Embryonic facial prominence (tissue), 1 donor: ENCODE measurements at regions not wholly inside any gene's neighbourhood (a gene's known extent, or its start where the extent isn't known, plus 50 kb on each side); places are given as distances from the start of the nearest gene placed in this dataset.
"Not testable (repeated sequence)": the region's sequence is repeated elsewhere in the genome, so short reads cannot be mapped to it uniquely, and the experiment has no call there.

Source experiments
- DNase-seq: peaks from one replicate; pipeline ENCODE4 v3.0.0-alpha.2; 2016; ENCODE audit errors: extremely low spot score

DNA sequence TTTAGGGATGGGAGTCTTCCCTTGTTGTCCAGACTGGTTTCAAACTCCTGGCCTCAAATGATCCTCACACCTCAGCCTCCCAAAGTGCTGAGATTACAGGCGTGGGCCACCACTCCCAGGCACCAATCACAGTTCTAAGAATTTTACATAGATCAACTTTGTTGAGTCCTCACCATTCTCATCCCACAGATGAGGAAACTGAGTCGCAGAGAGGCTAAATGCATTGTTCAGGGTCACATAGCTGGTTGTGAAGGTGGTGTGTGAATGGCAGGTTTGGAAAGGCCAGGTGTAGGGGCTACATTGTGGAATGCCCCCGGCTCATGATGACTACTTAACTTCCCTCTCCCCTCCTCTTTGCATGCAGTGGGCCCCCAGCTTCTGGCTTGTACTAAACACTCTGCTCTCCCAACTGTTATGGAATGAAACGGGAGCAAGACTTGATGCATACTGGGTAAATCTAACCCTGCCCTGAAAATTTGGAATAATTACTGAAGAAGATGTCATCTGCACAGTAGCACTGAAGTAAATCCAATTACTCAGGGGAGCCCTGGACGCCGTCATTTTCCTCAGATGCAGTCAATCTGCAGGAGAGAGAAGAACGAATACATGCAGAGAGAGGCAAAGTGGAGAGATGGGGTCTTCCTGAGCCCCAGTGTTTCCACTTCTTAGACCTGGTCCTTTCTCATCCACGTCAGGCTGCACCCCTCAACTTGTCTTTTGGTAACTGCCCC, 102.3 kb upstream of the ZNF217 start:
- DNase-seq: no peak

DNA sequence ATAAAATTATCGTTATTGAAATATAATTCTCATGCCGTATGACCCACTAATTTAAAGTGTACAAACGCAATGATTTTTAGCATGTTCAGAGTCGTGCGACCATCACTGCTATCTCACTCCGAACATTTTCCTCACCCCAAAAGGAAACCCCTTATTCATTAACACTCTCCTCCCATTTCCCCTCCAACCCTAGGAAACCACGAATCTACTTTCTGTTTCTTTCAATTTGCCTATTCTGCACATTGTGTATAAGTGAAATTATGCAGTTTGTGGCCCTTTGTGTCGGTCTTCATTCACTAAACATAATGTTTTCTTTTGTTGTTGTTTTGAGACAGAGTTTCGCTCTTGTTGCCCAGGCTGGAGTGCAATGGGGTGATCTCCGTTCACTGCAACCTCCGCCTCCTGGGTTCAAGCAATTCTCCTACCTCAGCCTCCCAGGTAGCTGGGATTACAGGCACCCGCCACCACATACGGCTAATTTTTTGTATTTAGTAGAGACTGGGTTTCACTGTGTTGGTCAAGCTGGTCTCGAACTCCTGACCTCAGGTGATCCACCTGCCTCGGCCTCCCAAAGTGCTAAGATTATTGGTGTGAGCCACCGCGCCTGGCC, 99.7 kb upstream of the ZNF217 start:
- no peak for DNase-seq

DNA sequence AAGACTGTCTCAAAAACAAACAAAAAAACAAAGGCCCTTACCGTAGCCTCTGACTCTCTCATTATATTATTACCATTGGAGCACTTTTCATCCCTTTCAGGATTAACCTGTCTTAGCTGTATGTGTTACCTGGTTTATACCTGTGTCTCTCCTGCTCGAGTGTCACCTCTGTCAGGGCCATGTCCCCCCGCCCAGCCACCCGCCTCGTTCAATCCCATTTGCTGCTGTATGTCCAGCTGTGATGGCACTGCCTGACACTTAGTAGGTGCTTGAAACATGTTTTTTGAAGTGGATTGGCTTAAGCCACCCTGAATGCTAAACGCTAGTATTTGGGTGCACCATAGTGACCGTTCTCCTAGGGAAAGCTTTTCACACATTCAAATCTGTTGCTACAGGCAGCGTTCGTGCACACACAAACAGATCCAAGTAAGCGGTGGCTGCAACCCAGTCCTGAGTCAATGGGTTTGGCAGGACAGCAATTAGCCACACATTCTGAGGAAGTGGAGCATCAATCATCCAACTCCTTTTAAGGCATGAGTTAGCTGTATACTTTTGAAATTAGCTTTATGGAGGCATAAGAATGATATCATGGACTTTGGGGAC, 98.9 kb upstream of the ZNF217 start:
- DNase-seq: no peak

DNA sequence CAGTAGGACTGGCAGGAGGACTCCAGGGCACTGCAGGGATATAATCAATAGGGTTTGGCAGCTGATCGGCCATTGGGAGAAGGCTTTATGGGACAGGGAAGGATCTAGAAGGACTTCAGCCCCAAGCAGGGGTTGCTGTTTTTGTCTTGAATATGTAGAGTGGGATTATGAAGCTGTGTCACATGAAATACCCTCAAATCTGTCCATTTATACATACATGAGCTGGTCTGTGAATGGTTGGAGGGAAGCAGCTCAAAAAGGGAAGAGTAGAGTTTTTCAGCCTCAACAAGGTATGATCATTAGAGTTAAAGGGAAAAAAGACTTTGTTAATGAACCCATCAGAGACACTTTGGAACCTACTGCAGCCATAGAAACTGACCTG, 98.2 kb upstream of the ZNF217 start:
- no peak for DNase-seq

DNA sequence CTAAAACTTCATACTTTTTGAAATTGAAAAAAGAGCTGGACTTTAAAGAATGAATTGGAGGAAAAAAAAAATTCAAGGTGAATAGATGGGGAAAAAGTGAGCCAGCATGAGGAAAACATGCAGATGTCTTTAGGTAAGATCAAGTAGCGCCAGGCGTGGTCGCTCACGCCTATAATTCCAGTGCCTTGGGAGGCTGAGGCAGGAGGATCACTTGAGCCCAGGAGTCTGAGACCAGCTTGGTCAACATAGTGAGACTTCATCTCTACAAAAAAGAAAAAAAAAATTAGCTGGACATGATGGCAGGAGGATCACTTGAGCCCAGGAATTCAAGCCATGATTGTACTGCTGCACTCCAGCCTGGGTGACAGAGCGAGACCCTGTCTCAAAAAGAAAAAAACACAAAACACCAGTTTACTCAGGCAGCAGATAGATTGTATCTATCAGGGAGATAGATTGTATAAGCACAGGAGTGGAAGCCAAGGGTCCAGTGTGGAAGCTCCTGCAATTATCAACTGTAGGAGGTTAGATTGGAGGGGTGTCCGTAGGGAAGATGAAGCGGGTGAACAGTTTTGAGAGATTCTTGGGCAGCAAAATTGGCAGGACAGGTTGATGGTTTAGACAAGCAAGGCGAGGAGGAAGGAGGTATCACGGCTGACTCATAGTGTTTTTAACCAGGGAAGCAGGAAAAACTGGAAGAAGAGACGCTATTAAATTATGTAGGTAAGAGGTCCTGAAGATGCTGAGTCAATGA, 97.6 kb upstream of the ZNF217 start:
- no peak for DNase-seq

DNA sequence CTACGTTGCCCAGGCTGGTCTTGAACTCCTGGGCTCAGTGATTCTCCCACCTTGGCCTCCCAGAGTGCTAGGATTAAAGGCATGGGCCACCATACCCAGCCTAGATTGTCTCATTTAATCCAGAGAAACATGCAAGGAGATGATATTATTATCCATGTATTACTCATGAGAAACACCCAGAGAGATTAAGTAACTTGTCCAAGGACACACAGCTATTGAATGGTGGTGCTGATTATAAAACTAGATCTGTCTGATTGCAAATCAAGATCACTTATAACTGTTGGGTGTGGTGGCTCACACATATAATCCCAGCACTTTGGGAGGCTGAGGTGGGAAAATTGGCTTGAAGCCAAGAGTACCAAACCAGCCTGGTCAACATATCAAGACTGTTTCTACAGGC, 94.4 kb upstream of the ZNF217 start:
- DNase-seq: no peak

DNA sequence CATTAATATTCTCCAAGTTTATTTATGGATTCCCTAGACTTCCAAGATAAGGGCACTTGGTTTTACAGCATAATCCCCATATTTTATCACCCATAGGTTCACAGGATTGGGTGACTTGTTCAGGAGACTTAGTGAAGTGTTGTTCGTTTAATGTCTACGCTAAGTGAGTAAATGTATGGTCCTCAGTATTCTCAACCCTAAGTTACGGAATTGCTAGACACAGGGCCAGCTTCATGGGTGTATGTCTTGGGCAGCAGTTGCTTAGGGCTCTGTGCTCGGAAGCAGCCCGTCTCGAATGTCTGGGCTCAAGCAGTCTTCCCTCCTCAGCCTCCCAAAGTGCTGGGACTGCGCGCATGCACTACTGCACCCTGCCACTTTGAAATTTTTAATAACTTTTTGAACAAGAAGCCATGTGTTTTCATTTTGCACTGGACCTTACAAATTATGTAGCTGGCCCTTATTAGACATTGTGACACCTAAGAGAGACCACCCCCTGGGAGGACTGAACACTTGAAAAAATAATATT, 91.5 kb upstream of the ZNF217 start:
- DNase-seq: no peak

DNA sequence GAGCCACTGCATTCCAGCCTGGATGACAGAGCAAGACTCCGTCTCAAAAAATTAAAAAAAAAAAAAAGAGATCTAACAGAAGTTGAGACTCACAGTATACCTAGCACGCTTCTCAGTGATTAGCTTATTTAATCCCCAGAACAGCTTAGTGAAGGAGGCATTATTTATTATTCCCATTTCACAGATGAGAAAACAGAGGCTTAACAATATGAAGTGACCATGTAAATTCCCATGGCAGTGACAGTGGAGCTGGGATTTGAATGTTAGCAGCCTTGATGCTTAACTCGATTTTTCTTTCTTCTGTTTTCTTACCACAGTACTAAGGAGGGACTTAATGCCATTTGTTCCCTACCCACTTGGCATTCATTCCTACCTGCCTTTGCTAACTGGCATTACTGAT, 89.9 kb upstream of the ZNF217 start:
- DNase-seq: no peak

DNA sequence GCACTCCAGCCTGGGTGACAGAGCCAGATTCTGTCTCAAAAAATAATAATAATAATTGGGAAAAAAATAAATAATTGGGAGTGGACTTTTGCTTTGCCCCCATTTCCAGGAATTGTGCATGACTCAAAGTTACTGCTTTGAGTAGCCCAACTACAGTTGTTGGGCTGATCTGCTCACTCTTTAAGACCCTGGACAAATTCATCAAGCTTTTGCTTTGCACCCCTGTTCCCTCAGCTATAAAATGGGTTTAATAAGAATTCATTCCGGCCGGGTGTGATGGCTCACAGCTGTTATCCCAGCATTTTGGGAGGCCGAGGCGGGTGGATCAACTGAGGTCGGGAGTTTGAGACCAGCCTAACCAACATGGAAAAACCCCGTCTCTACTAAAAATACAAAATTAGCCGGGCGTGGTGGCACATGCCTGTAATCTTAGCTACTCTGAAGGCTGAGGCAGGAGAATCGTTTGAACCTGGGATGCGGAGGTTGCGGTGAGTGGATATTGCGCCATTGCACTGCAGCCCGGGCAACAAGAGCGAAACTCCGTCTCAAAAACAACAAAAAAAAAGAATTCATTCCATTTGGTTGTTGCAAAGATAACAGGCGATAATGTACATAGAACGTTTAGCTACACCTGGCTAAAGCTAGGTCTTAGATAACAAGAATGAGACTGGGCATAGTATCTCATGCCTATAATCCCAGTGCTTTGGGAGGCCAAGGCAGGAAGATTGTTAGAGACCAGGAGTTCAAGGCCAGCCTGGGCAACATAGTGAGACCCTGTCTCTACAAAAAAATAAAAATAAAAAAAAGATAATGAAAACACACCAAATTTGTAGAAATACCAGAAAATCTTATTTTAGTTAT, 87.9 kb upstream of the ZNF217 start:
- no peak for DNase-seq

DNA sequence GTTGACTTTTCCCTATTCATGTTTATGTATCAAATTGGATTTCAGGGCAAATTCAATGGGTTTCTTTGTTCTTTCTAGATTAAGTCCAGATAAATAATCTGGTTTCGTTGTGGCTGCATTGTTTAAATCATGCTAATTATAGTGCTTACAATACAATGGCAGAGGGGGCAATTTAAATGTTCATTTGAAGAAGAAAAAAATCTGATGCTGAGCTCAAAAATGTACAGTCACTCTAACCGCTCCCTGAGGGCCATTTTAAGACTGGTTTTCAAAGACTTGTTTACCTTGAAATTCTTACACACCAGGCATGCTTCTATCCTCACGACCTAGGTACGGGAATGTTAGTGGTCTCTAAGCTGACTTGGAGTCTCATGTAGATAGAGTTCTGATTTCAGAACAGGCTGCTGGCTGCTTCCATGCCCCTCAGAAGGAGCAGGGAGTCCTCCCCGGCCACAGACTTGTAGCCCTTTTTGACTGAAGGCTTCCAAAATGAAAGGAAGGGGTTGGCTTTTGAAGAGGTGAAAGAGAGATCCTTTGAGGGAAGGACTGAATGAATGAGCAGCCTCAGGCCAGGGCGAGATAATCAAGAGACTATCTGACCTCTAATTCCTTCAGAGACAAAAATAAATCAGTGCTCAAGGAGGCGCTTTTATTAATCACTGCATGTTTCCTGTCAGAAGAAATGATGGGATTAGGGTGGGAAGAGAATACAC, 86.1 kb upstream of the ZNF217 start:
- no peak for DNase-seq

DNA sequence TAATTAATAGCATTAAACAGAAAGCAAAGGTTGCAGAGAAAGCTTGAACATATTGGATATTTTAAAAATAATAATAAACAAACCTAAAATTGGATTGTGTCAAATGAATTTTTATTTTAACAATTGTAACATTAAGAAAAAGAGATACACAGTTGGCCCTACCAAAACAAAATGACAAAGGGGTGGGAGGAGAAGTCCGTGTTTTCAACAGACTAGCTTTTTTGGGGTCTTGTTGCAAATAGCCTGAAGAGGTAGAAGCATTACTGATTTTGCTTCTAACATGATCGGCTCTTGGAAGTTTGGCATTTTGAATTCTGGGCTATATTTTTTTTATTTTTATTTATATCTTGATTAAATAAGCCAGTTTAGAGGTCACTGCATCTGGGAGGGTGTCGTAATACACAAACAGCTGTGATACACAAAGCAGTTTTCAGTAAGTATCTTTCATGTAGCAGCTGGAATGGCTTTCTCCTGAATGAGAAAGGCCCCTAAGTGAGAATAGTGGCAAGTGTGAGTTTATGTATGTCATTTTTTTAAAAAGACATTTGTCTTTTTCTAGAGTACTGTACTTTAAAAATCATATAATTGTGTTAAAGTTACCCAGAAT, 85.5 kb upstream of the ZNF217 start:
- no peak for DNase-seq

DNA sequence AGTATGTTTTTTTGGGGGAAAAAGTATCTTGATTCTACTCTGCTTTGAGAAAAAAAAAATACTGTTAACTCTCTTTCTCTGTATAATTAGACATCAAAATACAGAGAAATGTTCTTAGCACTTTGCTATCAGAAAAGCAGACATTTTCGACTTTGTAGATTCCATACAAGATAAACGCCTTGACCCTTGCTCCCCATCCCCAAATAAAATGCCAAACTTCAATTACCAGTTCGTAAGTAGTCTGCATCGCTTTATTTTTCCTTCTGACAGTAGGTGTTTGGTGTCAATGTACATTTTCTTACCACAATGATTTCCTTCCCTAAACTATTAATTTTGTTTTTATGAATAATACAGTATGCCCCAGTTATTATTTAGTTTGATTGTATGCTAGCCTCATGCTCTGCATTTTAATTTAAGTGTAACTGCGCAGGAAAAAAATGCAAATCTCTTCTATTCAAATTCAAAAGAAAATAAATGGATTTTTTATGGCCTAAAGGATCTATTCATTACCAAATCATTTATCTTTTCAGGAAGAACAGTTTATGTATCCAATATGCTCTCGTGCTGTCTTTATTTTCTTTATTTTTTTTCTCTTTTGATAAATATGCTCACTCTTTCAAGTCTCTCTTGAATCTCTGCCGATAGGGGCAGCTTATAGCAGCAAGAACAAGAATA, 84.8 kb upstream of the ZNF217 start:
- no peak for DNase-seq

DNA sequence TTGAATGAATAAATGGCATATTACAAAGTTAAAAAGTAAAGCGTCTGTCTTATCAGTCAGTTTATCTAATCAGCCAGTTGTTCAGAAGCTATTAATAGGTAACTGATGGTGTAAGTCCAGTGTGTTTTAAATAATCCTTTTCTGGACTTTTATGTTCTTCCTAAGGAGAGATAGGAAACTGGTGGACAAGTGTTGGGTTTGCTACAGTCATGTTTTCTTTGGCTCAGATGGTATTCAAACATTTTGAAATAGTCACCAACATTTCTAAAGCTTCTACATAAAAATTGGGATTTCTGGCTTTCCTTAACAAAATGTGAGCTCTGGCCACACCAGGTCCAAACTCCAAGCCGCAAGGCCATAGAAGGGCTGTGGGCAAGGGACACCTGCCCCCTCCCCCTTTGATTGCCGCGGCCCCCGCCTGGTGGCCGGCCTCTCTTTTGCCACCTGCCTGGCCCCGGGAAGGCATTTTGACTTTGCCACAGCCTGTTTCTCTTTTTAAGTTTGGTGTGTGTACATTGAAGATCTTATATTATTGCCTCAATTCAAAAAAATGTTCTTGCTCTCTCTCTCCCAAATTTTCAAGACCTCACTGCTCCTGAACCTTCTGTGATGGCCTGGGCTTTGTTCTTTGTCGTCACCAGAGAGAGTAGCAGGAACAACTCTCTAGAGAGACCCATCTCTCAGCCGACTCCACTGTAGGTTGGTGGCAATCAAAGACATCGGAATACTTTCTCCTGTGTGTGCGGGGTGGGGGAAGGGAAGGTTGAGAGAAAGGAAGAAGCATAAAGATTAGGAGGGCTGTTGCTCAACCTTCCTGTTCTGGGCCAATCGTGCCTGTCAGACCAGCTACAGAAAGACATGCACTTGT, 84.0 kb upstream of the ZNF217 start:
- DNase-seq: no peak

DNA sequence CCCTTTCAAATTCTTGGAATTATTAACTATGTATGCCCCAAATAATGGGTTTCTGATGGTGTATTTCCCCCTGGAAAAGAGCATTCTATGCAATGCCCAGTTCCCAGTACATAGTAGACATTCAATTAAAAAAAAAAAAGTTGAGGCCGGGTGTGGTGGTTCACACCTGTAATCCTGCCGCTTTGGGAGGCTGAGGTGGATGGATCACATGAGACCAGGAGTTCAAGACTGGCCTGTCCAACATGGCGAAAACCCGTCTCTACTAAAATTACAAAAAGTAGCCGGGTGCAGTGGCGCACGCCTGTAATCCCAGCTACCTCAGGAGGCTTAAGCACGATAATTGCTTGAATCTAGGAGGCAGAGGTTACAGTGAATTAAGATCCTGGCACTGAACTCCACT, 83.3 kb upstream of the ZNF217 start:
- DNase-seq: no peak

DNA sequence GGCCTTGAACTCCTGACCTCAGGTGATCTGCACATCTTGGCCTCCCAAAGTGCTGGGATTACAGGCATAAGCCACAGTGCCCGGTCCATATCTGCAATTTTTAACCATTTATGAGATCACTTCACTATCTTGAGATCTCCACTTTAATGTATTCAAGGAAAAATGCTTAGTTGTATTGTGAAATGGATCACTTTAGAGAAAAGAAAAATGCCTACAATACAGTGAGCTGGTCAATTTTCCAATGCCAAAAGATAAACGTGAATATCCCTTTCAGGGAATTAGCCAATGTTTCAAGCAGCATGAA, 82.8 kb upstream of the ZNF217 start:
- no peak for DNase-seq

DNA sequence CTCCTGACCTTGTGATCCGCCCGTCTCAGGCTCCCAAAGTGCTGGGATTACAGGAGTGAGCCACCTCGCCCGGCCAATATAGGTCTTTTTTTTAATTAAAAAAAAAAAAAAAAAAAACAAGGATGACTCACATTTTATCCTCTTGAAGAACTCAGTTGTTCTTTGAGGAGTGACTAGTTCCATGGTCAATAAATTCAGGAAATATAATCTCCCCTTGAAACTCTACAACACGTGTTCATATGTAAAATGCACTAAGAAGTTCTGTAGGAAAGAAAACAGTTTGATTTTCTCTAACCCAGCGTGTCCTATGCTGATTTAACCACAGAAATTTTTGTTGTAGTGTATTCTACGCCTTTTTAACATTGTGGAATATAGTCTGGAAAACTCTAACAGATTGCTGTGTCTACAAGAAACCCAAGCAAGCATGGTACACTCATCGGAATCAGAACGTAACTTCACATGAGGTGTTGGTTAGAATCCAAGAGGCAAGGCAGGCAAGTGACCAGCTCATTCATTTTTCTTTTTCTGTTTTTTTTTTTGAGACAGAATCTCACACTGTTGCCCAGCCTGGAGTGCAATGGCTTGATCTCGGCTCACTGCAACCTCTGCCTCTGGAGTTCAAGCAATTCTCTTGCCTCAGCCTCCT, 79.0 kb upstream of the ZNF217 start:
- no peak for DNase-seq

DNA sequence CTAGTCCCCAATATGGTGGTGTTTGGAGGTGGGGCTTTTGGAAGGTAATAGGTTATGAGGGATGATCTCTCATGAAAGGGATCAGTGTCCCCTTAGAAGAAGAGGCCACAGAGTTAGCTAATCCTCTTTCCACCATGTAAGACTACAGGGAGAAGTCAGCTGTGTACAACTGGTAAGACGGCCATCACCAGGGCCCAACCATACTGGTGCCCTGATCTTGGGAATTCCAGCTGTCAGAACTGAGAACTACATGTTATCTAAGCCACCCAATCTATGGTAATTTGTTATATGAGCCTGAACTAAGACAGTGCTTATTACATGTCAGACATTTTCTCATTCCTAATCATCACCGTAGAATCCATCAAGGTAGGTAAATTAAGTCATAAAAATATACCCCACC, 77.7 kb upstream of the ZNF217 start:
- DNase-seq: no peak

DNA sequence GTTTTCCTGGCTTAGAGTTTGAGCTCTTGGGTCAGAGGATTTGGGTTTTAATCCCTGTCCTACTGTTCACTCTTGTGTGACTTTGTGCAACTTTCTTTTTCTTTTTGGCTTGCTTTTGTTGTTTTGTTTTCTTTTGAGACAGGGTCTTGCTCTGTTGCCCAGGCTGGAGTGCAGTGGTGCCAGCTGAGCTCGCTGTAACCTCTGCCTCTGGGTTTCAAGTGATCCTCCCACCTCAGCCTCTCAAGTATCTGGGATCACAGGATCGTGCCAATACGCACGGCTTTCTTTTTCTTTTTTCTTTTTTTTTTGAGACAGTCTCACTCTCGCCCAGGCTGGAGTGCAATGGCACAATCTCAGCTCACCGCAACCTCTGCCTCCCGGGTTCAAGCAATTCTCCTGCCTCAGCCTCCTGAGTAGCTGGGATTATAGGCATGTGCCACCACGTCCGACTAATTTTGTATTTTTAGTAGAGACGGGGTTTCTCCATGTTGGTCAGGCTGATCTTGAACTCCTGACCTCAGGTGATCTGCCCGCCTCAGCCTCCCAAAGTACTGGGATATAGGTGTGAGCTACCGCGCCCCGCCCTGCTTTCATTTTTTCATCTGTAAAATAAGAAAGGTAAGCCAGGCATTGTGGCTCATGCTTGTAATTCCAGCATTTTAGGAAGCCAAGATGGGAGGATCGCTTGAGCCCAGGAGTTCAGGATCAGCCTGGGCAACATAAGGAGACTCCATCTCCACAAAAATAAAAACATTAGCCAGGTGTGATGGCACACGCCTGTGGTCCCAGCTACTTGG, 76.1 kb upstream of the ZNF217 start:
- DNase-seq: not testable (repeated sequence)
